ENCODE measurements at regions not wholly inside any gene's neighbourhood (a gene's known extent, or its start where the extent isn't known, plus 50 kb on each side); places are given as distances from the start of the nearest gene placed in this dataset.

DNA sequence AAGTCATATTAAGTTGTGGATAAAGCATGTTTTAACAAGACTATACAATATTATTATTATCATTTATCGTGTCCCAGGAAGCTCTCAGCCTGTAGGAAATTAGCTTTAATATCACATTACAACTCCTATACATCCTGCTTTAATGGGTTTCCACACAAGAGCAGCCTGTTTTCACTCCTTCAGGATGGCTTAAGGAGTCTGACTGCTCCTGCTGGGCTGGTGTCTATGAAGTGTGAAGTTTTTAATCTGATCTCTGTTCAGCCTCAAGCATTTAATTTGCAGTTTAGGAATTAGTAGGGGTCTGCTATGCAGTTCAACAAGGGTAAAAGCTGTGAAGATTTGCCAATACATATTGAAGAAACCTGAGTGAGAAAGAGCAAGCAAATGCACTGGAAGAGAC is 653.4 kb upstream of the LRRC4C start:
- no peak for TF ChIP-seq POLR2A (IDR thresholded peaks at IDR 0.05; ENCODE audit: low read depth, low read length)
- no peak for TF ChIP-seq TAF1 (IDR thresholded peaks at IDR 0.05; ENCODE audit: low read depth, low read length)

All from GM12891 (cell line).